ENCODE measurements at regions not wholly inside any gene's neighbourhood (a gene's known extent, or its start where the extent isn't known, plus 50 kb on each side); places are given as distances from the start of the nearest gene placed in this dataset.

- TF ChIP-seq, protein P1, sequence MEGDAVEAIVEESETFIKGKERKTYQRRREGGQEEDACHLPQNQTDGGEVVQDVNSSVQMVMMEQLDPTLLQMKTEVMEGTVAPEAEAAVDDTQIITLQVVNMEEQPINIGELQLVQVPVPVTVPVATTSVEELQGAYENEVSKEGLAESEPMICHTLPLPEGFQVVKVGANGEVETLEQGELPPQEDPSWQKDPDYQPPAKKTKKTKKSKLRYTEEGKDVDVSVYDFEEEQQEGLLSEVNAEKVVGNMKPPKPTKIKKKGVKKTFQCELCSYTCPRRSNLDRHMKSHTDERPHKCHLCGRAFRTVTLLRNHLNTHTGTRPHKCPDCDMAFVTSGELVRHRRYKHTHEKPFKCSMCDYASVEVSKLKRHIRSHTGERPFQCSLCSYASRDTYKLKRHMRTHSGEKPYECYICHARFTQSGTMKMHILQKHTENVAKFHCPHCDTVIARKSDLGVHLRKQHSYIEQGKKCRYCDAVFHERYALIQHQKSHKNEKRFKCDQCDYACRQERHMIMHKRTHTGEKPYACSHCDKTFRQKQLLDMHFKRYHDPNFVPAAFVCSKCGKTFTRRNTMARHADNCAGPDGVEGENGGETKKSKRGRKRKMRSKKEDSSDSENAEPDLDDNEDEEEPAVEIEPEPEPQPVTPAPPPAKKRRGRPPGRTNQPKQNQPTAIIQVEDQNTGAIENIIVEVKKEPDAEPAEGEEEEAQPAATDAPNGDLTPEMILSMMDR (IDR thresholded peaks at IDR 0.05) = no peak
- TF ChIP-seq POLR2A (IDR thresholded peaks at IDR 0.05) = no peak
- TF ChIP-seq POLR2AphosphoS5 (IDR thresholded peaks at IDR 0.05) = no peak
Measured at GRCh38 chrX:781224-782204, 150.9 kb downstream of the SHOX start.

Data from breast epithelium (tissue), 3 donors.